ENCODE measurements at regions not wholly inside any gene's neighbourhood (a gene's known extent, or its start where the extent isn't known, plus 50 kb on each side); places are given as distances from the start of the nearest gene placed in this dataset.

- ChIA-PET CTCF (ENCODE audit: low intra/inter-chr PET ratio, low total read pairs) (no interaction called here), POLR2A (no interaction called here)
- in situ Hi-C loops (cut with HindIII; ENCODE audit: extremely low pct_ligation_motif_present, low pct_unique_long_range_greater_than_20kb): no loop called here
- intact Hi-C loops (cut with micrococcal nuclease; ENCODE audit: unreplicated experiment): no loop called here
- no peaks in the 10 kb centered on the region for H3K9me3 ChIP-seq (ENCODE audit: low read length)
- H4K20me1 ChIP-seq (ENCODE audit: insufficient read depth, low read length): no peaks in the 10 kb centered on the region
- no peaks in the 10 kb centered on the region for H3K4me1 ChIP-seq (ENCODE audit: insufficient read depth, low read length)
- ATAC-seq: no peak
- 36% methylated on average over 1 of the region's 5 CpGs for WGBS (ENCODE audit: low lambda C conversion rate)
- H3K27me3 ChIP-seq (ENCODE audit: control insufficient read depth in 1 of 2, insufficient read depth in 2 of 2, low read length in 2 of 2): peaks cover 4 to 36% of the 10 kb centered on the region in 2 experiments; a peak in 2 of 5 replicates
- no peak for DNase-seq (ENCODE audit: low spot score)
- no peak for FAIRE-seq
- BruUV-seq (replicated peaks): no TSS peak
- H3K9ac ChIP-seq (ENCODE audit: insufficient read depth, low read depth, low read length): no peak overlapping the region
- H3K4me2 ChIP-seq (ENCODE audit: low read depth, low read length): no peak overlapping the region
- TF ChIP-seq SKI (IDR thresholded peaks at IDR 0.05; ENCODE audit: partially characterized antibody): no peak
- TF ChIP-seq MXD1 (CRISPR knock-in tag; IDR thresholded peaks at IDR 0.05): no peak
- no peak for TF ChIP-seq FOSL2 (CRISPR knock-in tag; IDR thresholded peaks at IDR 0.05)
- no peak for TF ChIP-seq STAT6 (CRISPR knock-in tag; IDR thresholded peaks at IDR 0.05; ENCODE audit: borderline replicate concordance)
- H3K79me2 ChIP-seq (ENCODE audit: insufficient read depth, low read length): no peaks in the 10 kb centered on the region
- H3K27ac ChIP-seq (ENCODE audit: extremely low read length, insufficient read depth, low read length): no peak overlapping the region
- H2AFZ ChIP-seq (ENCODE audit: low read length): no peak overlapping the region
- no peak overlapping the region for H3K4me3 ChIP-seq (replicated peaks in 1 of 3; ENCODE audit: insufficient read depth in 1 of 3, low read depth in 2 of 3, low read length in 3 of 3)
- H3K36me3 ChIP-seq (replicated peaks in 1 of 2; ENCODE audit: control insufficient read depth in 1 of 2, insufficient read depth in 2 of 2, low read length in 2 of 2): no peaks in the 10 kb centered on the region
Observed at GRCh38 chr11:119800619-119801018, 71.6 kb upstream of the NECTIN1 start.

GRCh38 chr11:119800171-119800570 is 71.2 kb upstream of the NECTIN1 start:
- DNase-seq (ENCODE audit: low spot score) (no peak), ATAC-seq (no peak), FAIRE-seq (no peak)
- H2AFZ ChIP-seq (ENCODE audit: low read length): no peak overlapping the region
- no peaks in the 10 kb centered on the region for H3K36me3 ChIP-seq (replicated peaks in 1 of 2; ENCODE audit: control insufficient read depth in 1 of 2, insufficient read depth in 2 of 2, low read length in 2 of 2)
- no peaks in the 10 kb centered on the region for H3K79me2 ChIP-seq (ENCODE audit: insufficient read depth, low read length)
- BruUV-seq (replicated peaks): no TSS peak
- intact Hi-C loops (cut with micrococcal nuclease; ENCODE audit: unreplicated experiment) (no loop called here), in situ Hi-C loops (cut with HindIII; ENCODE audit: extremely low pct_ligation_motif_present, low pct_unique_long_range_greater_than_20kb) (no loop called here)
- H4K20me1 ChIP-seq (ENCODE audit: insufficient read depth, low read length): no peaks in the 10 kb centered on the region
- H3K4me2 ChIP-seq (ENCODE audit: low read depth, low read length): no peak overlapping the region
- no peak overlapping the region for H3K4me3 ChIP-seq (replicated peaks in 1 of 3; ENCODE audit: insufficient read depth in 1 of 3, low read depth in 2 of 3, low read length in 3 of 3)
- no peak overlapping the region for H3K9ac ChIP-seq (ENCODE audit: insufficient read depth, low read depth, low read length)
- no peak overlapping the region for H3K27ac ChIP-seq (ENCODE audit: extremely low read length, insufficient read depth, low read length)
- POLR2A ChIA-PET: no interaction called here
- CTCF ChIA-PET (ENCODE audit: low intra/inter-chr PET ratio, low total read pairs): no interaction called here
- no peaks in the 10 kb centered on the region for H3K9me3 ChIP-seq (ENCODE audit: low read length)
- 40% methylated on average over 2 of the region's 2 CpGs for WGBS (ENCODE audit: low lambda C conversion rate)
- peaks cover 4 to 32% of the 10 kb centered on the region in 2 experiments; a peak in 1 of 5 replicates for H3K27me3 ChIP-seq (ENCODE audit: control insufficient read depth in 1 of 2, insufficient read depth in 2 of 2, low read length in 2 of 2)
- H3K4me1 ChIP-seq (ENCODE audit: insufficient read depth, low read length): no peaks in the 10 kb centered on the region
- TF ChIP-seq JARID2 (CRISPR knock-in tag; IDR thresholded peaks at IDR 0.05; ENCODE audit: insufficient replicate concordance) (no peak), ZNF782 (CRISPR knock-in tag; IDR thresholded peaks at IDR 0.05; ENCODE audit: borderline replicate concordance) (no peak), ZNF615 (CRISPR knock-in tag; IDR thresholded peaks at IDR 0.05; ENCODE audit: borderline replicate concordance) (no peak), ZNF646 (CRISPR knock-in tag; IDR thresholded peaks at IDR 0.05) (no peak)

All from HepG2 (cell line).